Testis (tissue), 2 donors: ENCODE measurements at regions not wholly inside any gene's neighbourhood (a gene's known extent, or its start where the extent isn't known, plus 50 kb on each side); places are given as distances from the start of the nearest gene placed in this dataset.

Source experiments
- CTCF ChIP-seq, 3 experiments: fragments of 450-650 bp in 2 of 3; fragments of 200-600 bp in 1 of 3; sonication (generic) in 1 of 3; IDR thresholded peaks; one replicate each; pipeline ENCODE4 v1.5.1; 2016 to 2019; ENCODE audit warnings: antibody characterized with exemption in 3 of 3, mild to moderate bottlenecking in 2 of 3, moderate library complexity in 1 of 3
- POLR2A ChIP-seq: fragments of 450-650 bp; IDR thresholded peaks from one replicate; pipeline ENCODE4 v1.6.1; 2017; ENCODE audit warnings: antibody characterized with exemption, mild to moderate bottlenecking, moderate library complexity

GRCh38 chr1:222335586-222335985 lies 212.3 kb downstream of the HHIPL2 start:
- TF ChIP-seq CTCF (IDR thresholded peaks at IDR 0.05) = no peak
- no peak for TF ChIP-seq POLR2A
